HG03175 (cell line): ENCODE measurements at regions not wholly inside any gene's neighbourhood (a gene's known extent, or its start where the extent isn't known, plus 50 kb on each side); places are given as distances from the start of the nearest gene placed in this dataset.
A peak's percentile ranks its signal among the peaks of the same experiment; 100 is the strongest.
"Not testable (repeated sequence)": the region's sequence is repeated elsewhere in the genome, so short reads cannot be mapped to it uniquely, and the experiment has no call there.

Source experiments
- ATAC-seq: cut with Tn5 transposase; IDR thresholded peaks from one replicate; pipeline ENCODE4 v1.9.1; 2021; ENCODE audit warnings: mild to moderate bottlenecking, moderate library complexity; ENCODE audit not compliant: unreplicated experiment

DNA sequence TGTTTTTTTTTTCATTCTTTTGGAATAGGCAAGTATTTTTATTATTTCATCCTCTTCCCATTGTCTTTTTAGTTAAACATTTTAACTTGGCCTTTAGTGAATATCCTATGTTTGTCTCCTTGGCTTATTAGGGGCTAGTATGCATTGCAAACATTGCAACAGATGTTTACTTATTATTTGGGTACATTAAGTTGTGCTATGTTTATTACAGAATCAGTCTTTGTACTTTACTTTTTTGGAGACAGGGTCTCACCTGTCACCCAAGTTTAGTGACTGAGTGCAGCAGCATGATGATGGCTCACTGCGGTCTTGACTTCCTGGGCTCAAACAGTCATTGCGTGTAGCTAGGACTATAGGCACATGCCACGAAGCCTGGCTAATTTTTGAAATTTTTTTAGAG is 51.1 kb upstream of the NUDT6 start:
- no peak for ATAC-seq

- no peak for ATAC-seq
Observed at GRCh38 chr4:122976111-122976510, 53.7 kb upstream of the NUDT6 start.

DNA sequence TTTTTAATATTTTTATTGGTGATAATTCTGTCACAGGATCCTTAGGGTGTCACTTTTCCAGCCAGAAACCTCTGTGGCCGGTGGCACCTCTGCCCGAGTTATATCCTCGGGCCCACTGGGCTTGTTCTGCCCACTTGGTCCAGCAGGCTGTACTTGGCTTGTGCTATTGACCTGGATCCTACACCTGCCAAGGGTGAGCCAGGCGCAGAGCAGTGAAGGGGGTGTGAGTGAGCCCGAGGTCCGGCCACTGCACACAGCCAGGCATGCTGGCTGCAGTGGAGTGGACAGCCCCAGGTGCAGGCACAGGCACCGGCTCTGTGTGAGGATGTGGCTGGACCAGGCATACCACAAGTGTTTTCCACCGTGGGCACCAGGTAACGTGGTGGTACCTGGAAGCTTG is 54.7 kb upstream of the NUDT6 start:
- no peak for ATAC-seq

DNA sequence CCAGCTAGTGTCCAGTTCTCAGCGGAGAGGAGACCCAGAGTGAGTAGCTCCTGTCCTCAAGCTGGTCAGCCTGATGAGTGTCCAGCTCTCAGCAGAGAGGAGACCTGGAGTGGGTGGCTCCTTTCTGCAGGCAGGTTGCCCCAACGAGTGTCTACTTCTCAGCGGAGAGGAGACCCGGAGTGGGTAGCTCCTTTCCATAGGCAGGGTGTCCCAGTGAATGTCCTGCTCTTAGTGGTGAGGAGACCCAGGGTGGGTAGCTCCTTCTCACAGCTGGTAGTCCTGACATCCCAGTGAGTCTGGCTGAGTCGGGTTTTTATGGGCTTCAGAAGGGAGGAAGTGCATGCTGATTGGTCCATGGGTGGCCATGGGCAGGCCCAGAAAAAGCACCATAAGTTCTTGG is 55.7 kb upstream of the NUDT6 start:
- ATAC-seq, result no peak

- no peak for ATAC-seq
Observed at GRCh38 chr4:122978789-122979188, 56.4 kb upstream of the NUDT6 start.

DNA sequence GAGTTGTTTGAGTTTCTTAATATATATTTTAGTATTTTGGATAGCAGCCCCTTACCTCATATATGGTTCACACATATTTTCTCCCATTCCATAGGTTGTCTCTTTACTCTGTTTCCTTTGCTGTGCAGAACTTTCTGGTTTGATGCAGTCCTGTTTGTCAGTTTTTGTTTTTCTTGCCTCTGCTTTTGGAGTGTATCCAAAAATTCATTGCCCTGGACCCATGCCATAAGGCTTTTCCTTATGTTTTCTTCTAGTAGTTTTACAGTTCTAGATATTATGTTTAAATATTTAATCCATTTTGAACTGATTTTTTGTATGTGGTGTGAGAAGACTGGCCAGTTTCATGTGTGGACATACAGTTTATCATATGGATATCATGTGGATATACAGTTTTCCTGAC is 58.5 kb upstream of the NUDT6 start:
- ATAC-seq, result no peak

DNA sequence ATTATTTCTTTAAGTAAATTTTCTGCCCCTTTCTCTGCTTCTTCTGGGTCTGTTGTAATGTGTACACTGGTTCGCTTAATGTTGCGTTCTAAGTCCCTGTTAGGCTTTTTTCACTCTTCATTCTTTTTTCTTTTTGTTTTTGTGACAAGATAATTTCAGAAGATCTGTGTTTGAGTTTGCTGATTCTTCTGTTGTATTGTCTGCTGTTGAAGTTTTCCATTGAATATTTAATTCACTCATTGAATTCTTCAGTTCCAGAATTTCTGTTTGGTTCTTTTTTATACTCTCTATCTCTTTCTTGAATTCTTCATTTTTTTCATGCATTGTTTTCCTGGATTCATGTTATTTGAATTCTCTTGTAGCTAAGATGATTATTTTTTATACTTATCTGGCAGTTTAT is 66.3 kb upstream of the NUDT6 start:
- no peak for ATAC-seq

DNA sequence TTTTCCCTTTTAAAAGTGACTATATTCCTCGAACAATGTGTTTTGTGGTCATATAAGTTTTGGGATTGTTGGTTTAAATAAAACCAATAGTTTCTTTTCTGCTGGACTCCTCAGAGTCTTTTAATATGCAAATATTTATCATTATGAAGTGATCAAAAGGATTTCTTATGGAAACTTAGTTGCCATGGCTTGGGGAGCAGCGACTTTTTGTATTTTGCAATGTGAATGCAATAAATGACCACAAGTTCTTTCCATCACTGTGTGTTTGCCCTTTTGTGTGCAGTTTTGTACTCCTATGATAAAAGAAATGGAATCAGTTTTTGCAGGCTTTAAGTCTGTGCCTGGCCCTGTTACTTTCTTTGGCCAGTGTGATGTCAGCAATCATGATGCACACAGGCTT is 68.5 kb upstream of the NUDT6 start:
- ATAC-seq, result no peak

DNA sequence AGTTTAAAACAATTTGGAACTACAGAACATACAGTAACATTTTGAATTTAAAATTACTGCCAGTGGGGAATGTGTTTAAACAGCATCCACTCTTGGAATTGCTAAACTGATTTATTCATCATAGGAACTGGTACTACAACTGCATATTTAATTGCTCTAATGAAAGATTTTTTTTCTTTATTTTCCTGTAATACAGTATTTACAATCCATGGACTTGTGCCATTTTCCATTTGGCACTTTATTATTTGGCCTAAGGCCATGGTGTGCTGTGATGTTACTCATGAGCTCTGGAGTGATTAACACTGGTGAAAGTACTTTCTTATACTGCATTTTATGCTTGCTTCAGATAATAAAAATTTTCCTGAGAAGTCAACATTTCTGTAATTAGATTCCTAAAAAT is 69.7 kb upstream of the NUDT6 start:
- no peak for ATAC-seq

DNA sequence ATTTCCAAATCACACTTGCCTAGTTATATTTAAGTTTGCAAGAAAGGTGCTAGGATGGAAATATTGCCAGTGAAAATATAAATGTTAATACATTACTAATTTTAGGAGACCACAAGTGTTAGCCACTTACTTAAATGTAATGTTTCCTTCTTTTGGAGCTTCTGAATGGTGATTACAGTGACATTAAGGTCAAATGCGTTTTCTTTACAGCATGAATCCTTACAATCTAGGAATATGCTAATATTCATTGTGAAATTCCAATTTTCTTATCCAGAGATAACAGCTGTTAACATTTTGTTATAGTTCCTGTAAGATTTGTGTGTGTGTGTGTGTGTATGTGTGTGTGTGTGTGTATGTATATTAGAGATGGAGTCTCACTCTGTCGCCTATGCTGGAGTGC is 70.2 kb upstream of the NUDT6 start:
- peak; percentile 42 for ATAC-seq

- ATAC-seq, result no peak
Observed at GRCh38 chr4:122996350-122996749, 74.0 kb upstream of the NUDT6 start.

DNA sequence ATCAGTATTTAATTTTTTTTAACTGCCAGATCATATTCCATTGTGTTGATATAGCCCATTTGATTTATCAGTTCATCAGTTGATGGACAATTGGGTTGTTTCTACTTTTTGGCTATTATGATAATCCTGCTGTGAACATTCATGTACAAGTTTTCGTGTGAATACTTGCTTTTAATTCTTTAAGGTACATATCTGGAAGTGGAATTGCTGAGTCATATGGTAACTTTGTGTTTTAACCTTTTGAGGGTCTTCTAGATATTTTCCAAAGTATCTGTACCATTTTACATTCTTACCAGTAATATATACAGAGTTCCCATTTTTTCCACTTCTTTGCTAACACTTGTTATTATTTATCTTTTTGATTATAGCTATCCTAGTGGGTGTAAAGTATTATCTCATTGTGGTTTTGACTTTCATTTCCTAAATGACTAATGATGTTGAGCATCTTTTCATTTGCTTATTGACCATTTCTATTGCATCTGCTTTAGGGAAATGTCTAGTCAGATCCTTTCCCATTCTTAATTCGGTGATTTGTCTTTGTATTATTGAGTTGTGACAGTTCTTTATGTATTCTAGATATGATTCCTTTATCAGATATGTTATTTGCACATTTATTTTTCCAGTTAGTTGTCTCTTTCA is 75.2 kb upstream of the NUDT6 start:
- ATAC-seq, result peak; percentile 78

DNA sequence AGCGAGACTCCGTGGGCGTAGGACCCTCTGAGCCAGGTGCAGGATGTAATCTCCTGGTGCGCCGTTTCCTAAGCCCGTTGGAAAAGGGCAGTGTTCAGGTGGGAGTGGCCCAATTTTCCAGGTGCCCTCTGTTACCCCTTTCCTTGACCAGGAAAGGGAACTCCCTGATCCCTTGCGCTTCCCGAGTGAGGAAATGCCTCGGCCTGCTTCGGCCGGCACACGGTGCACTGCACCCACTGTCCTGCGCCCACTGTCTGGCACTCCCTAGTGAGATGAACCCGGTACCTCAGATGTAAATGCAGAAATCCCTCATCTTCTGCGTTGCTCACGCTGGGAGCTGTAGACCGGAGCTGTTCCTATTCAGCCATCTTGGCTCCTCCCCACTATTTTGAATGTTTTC is 81.7 kb upstream of the NUDT6 start:
- not testable (repeated sequence) for ATAC-seq

GRCh38 chr4:123005126-123005525 is 82.7 kb upstream of the NUDT6 start:
- not testable (repeated sequence) for ATAC-seq

DNA sequence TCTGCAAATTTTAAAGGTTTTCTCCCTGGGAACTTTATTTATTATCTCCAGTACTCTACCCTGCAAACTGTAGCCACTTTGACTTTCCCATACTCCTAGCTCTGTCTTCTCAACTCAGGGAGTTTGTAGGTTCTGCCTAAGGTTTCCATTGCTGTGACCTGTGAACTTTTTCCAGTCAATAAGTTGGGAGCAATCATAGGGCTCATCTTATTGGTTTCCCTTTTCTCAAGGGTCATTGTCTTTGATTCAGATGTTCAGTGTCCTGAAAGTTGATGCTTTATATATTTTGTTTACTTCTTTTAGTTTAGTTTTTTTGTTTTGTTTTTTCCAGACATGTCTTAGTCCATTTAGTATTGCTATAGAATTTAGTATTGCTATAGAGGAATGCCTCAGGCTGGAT is 85.3 kb upstream of the NUDT6 start:
- ATAC-seq, result no peak

DNA sequence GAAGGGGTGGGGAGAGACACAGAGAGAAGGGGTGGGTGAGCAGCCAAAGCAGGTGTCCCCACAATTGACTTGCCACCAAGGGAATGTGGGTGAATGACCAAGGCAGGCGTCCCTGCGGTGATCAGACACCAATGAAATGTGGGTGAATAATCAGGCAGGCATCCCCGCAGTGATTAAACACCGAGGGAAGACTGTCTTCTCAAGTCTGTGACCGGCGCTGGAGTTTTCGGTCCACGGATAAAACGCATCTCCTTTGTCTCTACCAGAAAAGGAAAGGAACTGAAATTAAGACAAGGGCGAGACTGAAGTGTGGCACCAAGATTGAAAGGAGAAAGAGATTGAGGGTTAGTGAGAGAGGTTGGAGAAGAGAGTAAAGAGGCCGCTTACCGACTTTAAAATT is 90.0 kb upstream of the NUDT6 start:
- not testable (repeated sequence) for ATAC-seq

DNA sequence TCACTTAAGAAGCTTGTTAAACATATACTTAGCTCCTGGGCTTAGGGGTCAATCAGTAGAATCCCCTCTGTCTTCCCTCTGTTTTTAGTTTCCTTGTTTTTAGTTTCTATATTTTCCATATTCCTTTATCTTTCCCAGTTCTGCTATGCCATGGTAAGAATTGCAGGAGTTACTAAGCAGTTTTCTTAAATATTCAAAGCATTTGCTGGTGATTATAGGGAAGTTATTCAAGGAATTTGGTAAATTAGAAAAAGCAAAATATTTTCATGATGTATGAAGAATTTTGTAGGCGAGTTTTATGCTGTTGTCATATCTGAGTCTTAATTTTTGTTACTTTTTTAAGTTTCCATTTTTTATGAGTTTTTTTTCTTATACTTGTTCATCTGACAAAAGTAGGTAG is 91.6 kb upstream of the NUDT6 start:
- no peak for ATAC-seq

- ATAC-seq, result no peak
Observed at GRCh38 chr4:123017078-123017477, 94.7 kb upstream of the NUDT6 start.

- ATAC-seq, result no peak
Observed at GRCh38 chr4:123017636-123018395, 95.4 kb upstream of the NUDT6 start.

DNA sequence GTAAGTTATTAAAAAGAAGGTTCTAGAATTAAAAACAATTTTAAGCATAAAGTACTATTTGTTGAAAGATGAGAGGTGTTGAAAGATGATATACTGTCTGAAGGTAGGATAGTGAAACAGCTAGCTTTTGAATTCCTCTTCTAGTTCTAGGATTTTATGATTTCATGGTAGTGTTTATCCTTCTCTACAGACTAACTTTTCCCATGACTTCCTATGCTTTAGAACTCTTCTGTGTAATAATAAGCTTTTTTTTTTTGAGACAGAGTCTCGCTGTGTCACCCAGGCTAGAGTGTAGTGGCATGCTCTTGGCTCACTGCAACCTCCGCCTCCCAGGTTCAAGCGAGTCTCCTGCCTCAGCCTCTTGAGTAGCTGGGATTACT is 96.0 kb upstream of the NUDT6 start:
- ATAC-seq, result no peak

GRCh38 chr4:123020285-123020684 is 97.9 kb upstream of the NUDT6 start:
- ATAC-seq, result no peak

DNA sequence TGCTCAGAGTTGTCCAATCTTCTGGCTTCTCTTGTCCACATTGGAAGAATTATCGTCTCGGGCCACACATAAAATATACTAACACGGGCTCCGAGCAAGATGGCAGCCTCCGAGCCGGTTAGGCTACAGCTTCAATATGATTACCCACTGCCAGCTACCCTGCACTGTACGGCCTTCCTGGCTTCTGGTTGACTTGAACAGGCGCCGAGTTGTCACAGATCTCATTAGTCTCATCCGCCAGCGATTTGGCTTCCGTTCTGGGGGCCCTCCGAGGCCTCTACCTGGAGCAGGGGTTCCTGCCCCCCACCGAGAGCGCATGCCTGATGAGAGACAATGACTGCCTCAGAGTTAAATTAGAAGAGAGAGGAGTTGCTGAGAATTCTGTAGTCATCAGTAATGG is 101.2 kb upstream of the NUDT6 start:
- no peak for ATAC-seq

- ATAC-seq, result no peak
Observed at GRCh38 chr4:123024710-123025109, 102.3 kb upstream of the NUDT6 start.
